Uterus (tissue), 2 donors: ENCODE measurements at regions not wholly inside any gene's neighbourhood (a gene's known extent, or its start where the extent isn't known, plus 50 kb on each side); places are given as distances from the start of the nearest gene placed in this dataset.

Source experiments
- POLR2A ChIP-seq, 2 donors: fragments of 450-650 bp; IDR thresholded peaks; one replicate each; pipeline ENCODE4 v1.6.1; 2016; ENCODE audit warnings: antibody characterized with exemption in 2 of 2, mild to moderate bottlenecking in 1 of 2, moderate library complexity in 1 of 2
- TF ChIP-seq, protein P1 (sequence below), 4 experiments: fragments of 200-600 bp in 2 of 4; fragments of 450-650 bp in 2 of 4; sonication (generic) in 2 of 4; IDR thresholded peaks; one replicate each; pipeline ENCODE4 v1.5.1; 2016 to 2019; ENCODE audit warnings: antibody characterized with exemption in 4 of 4, mild to moderate bottlenecking in 2 of 4, moderate library complexity in 1 of 4

DNA sequence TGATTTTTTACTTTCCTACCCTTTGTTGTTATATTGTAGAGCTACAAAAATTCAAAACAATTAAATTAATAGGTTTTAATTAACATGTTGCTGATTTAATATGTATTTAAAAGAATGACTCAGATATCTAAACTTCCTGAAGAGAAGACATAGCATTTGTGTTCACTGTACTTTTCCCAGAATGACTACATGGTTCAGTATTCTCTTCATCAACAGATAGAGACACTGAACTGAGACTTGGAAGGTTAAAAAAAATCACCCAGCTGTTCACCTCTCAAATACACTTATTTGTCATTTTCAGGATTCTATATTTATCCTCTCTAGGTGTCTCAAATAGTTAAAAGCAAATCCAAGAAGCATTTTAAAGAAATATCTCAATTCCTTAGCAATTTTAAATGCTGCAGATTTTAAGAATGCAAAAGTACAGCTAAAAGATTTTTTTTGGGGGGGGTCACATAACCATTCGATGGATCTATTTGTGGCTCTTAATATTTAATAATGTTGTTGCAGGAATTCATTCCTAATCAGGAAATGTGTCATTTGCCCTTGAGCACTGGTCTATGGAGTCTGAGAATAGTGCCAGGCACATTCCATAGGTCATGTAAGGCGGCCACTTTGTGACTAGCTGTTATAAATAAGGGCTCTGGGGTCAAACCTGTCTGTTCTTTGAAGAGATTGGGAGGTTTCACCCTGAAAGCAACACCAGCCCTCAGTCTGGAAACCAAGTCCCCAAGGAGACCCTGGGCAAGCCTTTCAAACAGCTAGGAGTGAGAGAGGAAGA, 463.1 kb downstream of the NR2F1-AS1 start:
- TF ChIP-seq, protein P1, sequence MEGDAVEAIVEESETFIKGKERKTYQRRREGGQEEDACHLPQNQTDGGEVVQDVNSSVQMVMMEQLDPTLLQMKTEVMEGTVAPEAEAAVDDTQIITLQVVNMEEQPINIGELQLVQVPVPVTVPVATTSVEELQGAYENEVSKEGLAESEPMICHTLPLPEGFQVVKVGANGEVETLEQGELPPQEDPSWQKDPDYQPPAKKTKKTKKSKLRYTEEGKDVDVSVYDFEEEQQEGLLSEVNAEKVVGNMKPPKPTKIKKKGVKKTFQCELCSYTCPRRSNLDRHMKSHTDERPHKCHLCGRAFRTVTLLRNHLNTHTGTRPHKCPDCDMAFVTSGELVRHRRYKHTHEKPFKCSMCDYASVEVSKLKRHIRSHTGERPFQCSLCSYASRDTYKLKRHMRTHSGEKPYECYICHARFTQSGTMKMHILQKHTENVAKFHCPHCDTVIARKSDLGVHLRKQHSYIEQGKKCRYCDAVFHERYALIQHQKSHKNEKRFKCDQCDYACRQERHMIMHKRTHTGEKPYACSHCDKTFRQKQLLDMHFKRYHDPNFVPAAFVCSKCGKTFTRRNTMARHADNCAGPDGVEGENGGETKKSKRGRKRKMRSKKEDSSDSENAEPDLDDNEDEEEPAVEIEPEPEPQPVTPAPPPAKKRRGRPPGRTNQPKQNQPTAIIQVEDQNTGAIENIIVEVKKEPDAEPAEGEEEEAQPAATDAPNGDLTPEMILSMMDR (IDR thresholded peaks at IDR 0.05) = no peak
- TF ChIP-seq POLR2A (IDR thresholded peaks at IDR 0.05) = no peak
